Gastroesophageal sphincter (tissue), 3 donors: ENCODE measurements at regions not wholly inside any gene's neighbourhood (a gene's known extent, or its start where the extent isn't known, plus 50 kb on each side); places are given as distances from the start of the nearest gene placed in this dataset.

Experiments
- CTCF ChIP-seq, 4 experiments: fragments of 200-600 bp in 2 of 4; fragments of 450-650 bp in 2 of 4; sonication (generic) in 1 of 4; IDR thresholded peaks; one replicate each; pipeline ENCODE4 v1.5.1; 2017 to 2019; ENCODE audit warnings: antibody characterized with exemption in 4 of 4, mild to moderate bottlenecking in 2 of 4, moderate library complexity in 2 of 4
- EP300 ChIP-seq: sonication (generic); formaldehyde crosslinking; IDR thresholded peaks from one replicate; pipeline ENCODE4 v1.6.1; 2017; ENCODE audit warnings: antibody characterized with exemption, mild to moderate bottlenecking
- POLR2A ChIP-seq, 2 donors: fragments of 450-650 bp; IDR thresholded peaks; one replicate each; pipeline ENCODE4 v1.6.1; 2017; ENCODE audit warnings: antibody characterized with exemption in 2 of 2, mild to moderate bottlenecking in 2 of 2, moderate library complexity in 1 of 2

GRCh38 chr9:87446527-87446926, 51.1 kb upstream of the DAPK1 start:
- TF ChIP-seq POLR2A (IDR thresholded peaks at IDR 0.05), result no peak
- TF ChIP-seq EP300, result no peak
- no peak for TF ChIP-seq CTCF (IDR thresholded peaks at IDR 0.05)
